H9 (cell line): ENCODE measurements at regions not wholly inside any gene's neighbourhood (a gene's known extent, or its start where the extent isn't known, plus 50 kb on each side); places are given as distances from the start of the nearest gene placed in this dataset.

Experiments used
- DNase-seq: peaks from one replicate; pipeline ENCODE4 v3.0.0-alpha.2; 2017
- H2AFZ ChIP-seq: one replicate; pipeline ENCODE4 v1.6.1; 2013; ENCODE audit warnings: mild to moderate bottlenecking, low read length, control low read depth, moderate library complexity
- H2AK5ac ChIP-seq: 2 replicates; pipeline ENCODE4 v1.6.1; 2013; ENCODE audit warnings: low read length, control low read depth, mixed read lengths; ENCODE audit not compliant: insufficient read length
- H2BK120ac ChIP-seq: one replicate; pipeline ENCODE4 v1.6.1; 2013; ENCODE audit warnings: low read depth, mild to moderate bottlenecking, low read length, control low read depth, inconsistent platforms; ENCODE audit not compliant: poor library complexity, severe bottlenecking
- H2BK12ac ChIP-seq: 2 replicates; pipeline ENCODE4 v1.6.1; 2013; ENCODE audit warnings: low read length, control low read depth, mixed read lengths, low read depth; ENCODE audit not compliant: insufficient read length
- H2BK15ac ChIP-seq: 2 replicates; pipeline ENCODE4 v1.6.1; 2013; ENCODE audit warnings: low read depth, low read length, control low read depth
- H2BK20ac ChIP-seq: one replicate; pipeline ENCODE4 v1.6.1; 2013; ENCODE audit warnings: low read depth, mild to moderate bottlenecking, low read length, control low read depth, inconsistent platforms; ENCODE audit not compliant: poor library complexity, severe bottlenecking
- H2BK5ac ChIP-seq: 2 replicates; pipeline ENCODE4 v1.6.1; 2013; ENCODE audit warnings: low read length, control low read depth, mixed read lengths; ENCODE audit not compliant: insufficient read length
- H3K14ac ChIP-seq: 2 replicates; pipeline ENCODE4 v1.6.1; 2013; ENCODE audit warnings: low read length, control low read depth; ENCODE audit not compliant: insufficient read depth
- H3K18ac ChIP-seq: 2 replicates; pipeline ENCODE4 v1.6.1; 2013; ENCODE audit warnings: low read depth, mild to moderate bottlenecking, mixed read lengths, low read length, control low read depth; ENCODE audit not compliant: insufficient read length
- H3K23ac ChIP-seq: 2 replicates; pipeline ENCODE4 v1.6.1; 2013; ENCODE audit warnings: low read length, control low read depth, mixed read lengths, low read depth; ENCODE audit not compliant: insufficient read length
- H3K23me2 ChIP-seq: 2 replicates; pipeline ENCODE4 v1.6.1; 2013; ENCODE audit warnings: low read depth, mild to moderate bottlenecking, mixed read lengths, low read length, control low read depth; ENCODE audit not compliant: insufficient read length, poor library complexity, severe bottlenecking
- H3K27ac ChIP-seq: 2 replicates; pipeline ENCODE4 v1.5.1; 2013; ENCODE audit warnings: low read length, control low read depth, mixed read lengths, low read depth; ENCODE audit not compliant: insufficient read length
- H3K27me3 ChIP-seq: 2 replicates; pipeline ENCODE4 v1.6.1; 2013; ENCODE audit warnings: low read length, control low read depth, inconsistent platforms; ENCODE audit not compliant: insufficient read depth
- H3K4ac ChIP-seq: 2 replicates; pipeline ENCODE4 v1.6.1; 2013; ENCODE audit warnings: low read depth, mild to moderate bottlenecking, control low read depth, inconsistent platforms, low read length, moderate library complexity
- H3K4me1 ChIP-seq: 2 replicates; pipeline ENCODE4 v1.6.1; 2013; ENCODE audit warnings: low read length, control low read depth, inconsistent platforms; ENCODE audit not compliant: insufficient read depth
- H3K4me2 ChIP-seq: 2 replicates; pipeline ENCODE4 v1.6.1; 2013; ENCODE audit warnings: low read length, control low read depth, mixed read lengths; ENCODE audit not compliant: insufficient read length, insufficient read depth
- H3K56ac ChIP-seq: 2 replicates; pipeline ENCODE4 v1.6.1; 2013; ENCODE audit warnings: low read depth, mild to moderate bottlenecking, mixed read lengths, low read length, control low read depth; ENCODE audit not compliant: insufficient read length
- H3K79me1 ChIP-seq: 2 replicates; pipeline ENCODE4 v1.6.1; 2013; ENCODE audit warnings: low read depth, mild to moderate bottlenecking, moderate library complexity, low read length, control low read depth, inconsistent platforms; ENCODE audit not compliant: insufficient read depth, poor library complexity, severe bottlenecking
- H3K79me2 ChIP-seq: 2 replicates; pipeline ENCODE4 v1.6.1; 2013; ENCODE audit warnings: low read length, control low read depth, inconsistent platforms; ENCODE audit not compliant: insufficient read depth
- H3K9ac ChIP-seq: 2 replicates; pipeline ENCODE4 v1.6.1; 2013; ENCODE audit warnings: low read length, control low read depth, mixed read lengths; ENCODE audit not compliant: insufficient read length; ENCODE audit errors: extremely low read depth
- H3K9me3 ChIP-seq: one replicate; pipeline ENCODE4 v1.6.1; 2013; ENCODE audit warnings: low read depth, low read length, inconsistent platforms; ENCODE audit not compliant: control insufficient read depth
- H3T11ph ChIP-seq: one replicate; pipeline ENCODE4 v1.6.1; 2013; ENCODE audit warnings: mild to moderate bottlenecking, low read length, control low read depth, inconsistent platforms
- H4K20me1 ChIP-seq: one replicate; pipeline ENCODE4 v1.6.1; 2013; ENCODE audit not compliant: control insufficient read depth, insufficient read length, insufficient read depth
- H4K5ac ChIP-seq: 2 replicates; pipeline ENCODE4 v1.6.1; 2013; ENCODE audit warnings: low read depth, mild to moderate bottlenecking, mixed read lengths, low read length, control low read depth; ENCODE audit not compliant: insufficient read length
- H4K8ac ChIP-seq: replicated peaks from 2 replicates; pipeline ENCODE4 v1.6.1; 2013; ENCODE audit warnings: low read length, control low read depth, mixed read lengths, low read depth; ENCODE audit not compliant: insufficient read length
- H4K91ac ChIP-seq: 2 replicates; pipeline ENCODE4 v1.6.1; 2013; ENCODE audit warnings: low read depth, mild to moderate bottlenecking, moderate library complexity, mixed read lengths, low read length, control low read depth; ENCODE audit not compliant: insufficient read length
- H3K27ac Mint-ChIP-seq, 3 experiments: 2 replicates in 2 of 3; 3 replicates in 1 of 3; pipeline ENCODE4 v1.8.0; 2020 to 2021; ENCODE audit warnings: mixed read lengths in 3 of 3, mild to moderate bottlenecking in 1 of 3, moderate library complexity in 1 of 3
- H3K27me3 Mint-ChIP-seq: 2 replicates; pipeline ENCODE4 v1.8.0; 2021; ENCODE audit warnings: low read depth, mild to moderate bottlenecking, moderate library complexity, mixed read lengths
- H3K36me3 Mint-ChIP-seq, 3 experiments: 2 replicates in 2 of 3; 3 replicates in 1 of 3; pipeline ENCODE4 v1.8.0; 2020 to 2021; ENCODE audit warnings: low read depth in 3 of 3, mixed read lengths in 3 of 3; ENCODE audit not compliant: insufficient read depth in 1 of 3
- H3K4me1 Mint-ChIP-seq, 2 experiments: 2 replicates each; pipeline ENCODE4 v1.8.0; 2020; ENCODE audit warnings: mixed read lengths in 2 of 2
- H3K4me3 Mint-ChIP-seq, 2 experiments: 2 replicates in 1 of 2; 3 replicates in 1 of 2; pipeline ENCODE4 v1.8.0; 2020 to 2021; ENCODE audit warnings: mild to moderate bottlenecking in 2 of 2, mixed read lengths in 2 of 2, moderate library complexity in 1 of 2
- H3K9me3 Mint-ChIP-seq, 2 experiments: 2 replicates in 1 of 2; 3 replicates in 1 of 2; pipeline ENCODE4 v1.8.0; 2020; ENCODE audit warnings: mild to moderate bottlenecking in 2 of 2, mixed read lengths in 2 of 2, moderate library complexity in 1 of 2
- WGBS: extraction: QIAGEN DNeasy Blood & Tissue Kit; methylation state at CpG from one replicate; pipeline ENCODE4 v1.1.7; 2013; ENCODE audit warnings: missing lambda C conversion rate, low lambda C conversion rate, mixed read lengths; ENCODE audit not compliant: insufficient read length; ENCODE audit errors: extremely low coverage; 5-methylcytosine and 5-hydroxymethylcytosine counted together
- TF ChIP-seq, protein P1 (sequence below): fragments of 200-600 bp; sonication (generic); conservative IDR thresholded peaks from 3 replicates; pipeline ENCODE4 v1.8.0; 2021; ENCODE audit warnings: antibody characterized with exemption, mild to moderate bottlenecking

DNA sequence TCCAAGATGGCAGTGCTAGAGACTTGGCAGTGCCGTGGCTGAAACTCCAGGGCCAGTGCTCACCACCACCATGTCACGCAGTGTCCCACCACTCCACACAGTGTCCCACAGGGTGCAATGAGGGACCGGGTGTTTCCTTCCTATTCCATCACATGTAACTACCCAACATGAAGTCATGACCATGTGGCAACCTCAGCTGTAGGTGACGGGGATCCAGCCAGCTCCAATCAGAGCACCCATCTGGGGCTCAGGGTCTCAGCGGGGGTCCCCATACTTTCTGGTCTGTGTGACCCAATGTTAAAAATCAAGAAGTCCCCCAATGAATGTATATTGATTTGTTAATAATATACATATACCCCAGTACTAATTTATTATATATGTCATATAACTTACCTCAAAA is 52.1 kb downstream of the PTGR3 start:
- H3K14ac ChIP-seq = no peak overlapping the region
- H4K5ac ChIP-seq = no peak overlapping the region

More for the DNA sequence above, 52.1 kb downstream of the PTGR3 start:
- no CpG with 5 or more reads among the region's 5 CpGs for WGBS
- H3K18ac ChIP-seq = no peak overlapping the region
- no peaks in the 10 kb centered on the region; the same call in none of the 2 replicates for H3K27me3 Mint-ChIP-seq
- no peak overlapping the region for H3K9ac ChIP-seq
- H3K23ac ChIP-seq = no peak overlapping the region
- peaks cover 11 to 13% of the 10 kb centered on the region in 2 experiments for H3K4me1 Mint-ChIP-seq
- H3K23me2 ChIP-seq = no peaks in the 10 kb centered on the region
- peaks cover 2 to 16% (median 6%) of the 10 kb centered on the region in 3 experiments; a peak in 5 of 7 replicates for H3K36me3 Mint-ChIP-seq
- no peak overlapping the region for H2AK5ac ChIP-seq
- DNase-seq = no peak
- H2BK20ac ChIP-seq = no peak overlapping the region
- no peak overlapping the region for H3T11ph ChIP-seq
- no peak overlapping the region for H3K4me2 ChIP-seq
- H4K8ac ChIP-seq = no peak overlapping the region
- H3K27ac ChIP-seq = no peak overlapping the region
- H3K4me1 ChIP-seq = no peaks in the 10 kb centered on the region
- no peaks in the 10 kb centered on the region for H3K27me3 ChIP-seq
- TF ChIP-seq, protein P1, sequence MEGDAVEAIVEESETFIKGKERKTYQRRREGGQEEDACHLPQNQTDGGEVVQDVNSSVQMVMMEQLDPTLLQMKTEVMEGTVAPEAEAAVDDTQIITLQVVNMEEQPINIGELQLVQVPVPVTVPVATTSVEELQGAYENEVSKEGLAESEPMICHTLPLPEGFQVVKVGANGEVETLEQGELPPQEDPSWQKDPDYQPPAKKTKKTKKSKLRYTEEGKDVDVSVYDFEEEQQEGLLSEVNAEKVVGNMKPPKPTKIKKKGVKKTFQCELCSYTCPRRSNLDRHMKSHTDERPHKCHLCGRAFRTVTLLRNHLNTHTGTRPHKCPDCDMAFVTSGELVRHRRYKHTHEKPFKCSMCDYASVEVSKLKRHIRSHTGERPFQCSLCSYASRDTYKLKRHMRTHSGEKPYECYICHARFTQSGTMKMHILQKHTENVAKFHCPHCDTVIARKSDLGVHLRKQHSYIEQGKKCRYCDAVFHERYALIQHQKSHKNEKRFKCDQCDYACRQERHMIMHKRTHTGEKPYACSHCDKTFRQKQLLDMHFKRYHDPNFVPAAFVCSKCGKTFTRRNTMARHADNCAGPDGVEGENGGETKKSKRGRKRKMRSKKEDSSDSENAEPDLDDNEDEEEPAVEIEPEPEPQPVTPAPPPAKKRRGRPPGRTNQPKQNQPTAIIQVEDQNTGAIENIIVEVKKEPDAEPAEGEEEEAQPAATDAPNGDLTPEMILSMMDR = no peak
- H2BK15ac ChIP-seq = no peak overlapping the region
- H2AFZ ChIP-seq = no peak overlapping the region
- no peak overlapping the region for H2BK5ac ChIP-seq
- H3K9me3 Mint-ChIP-seq = peaks cover 18 to 23% of the 10 kb centered on the region in 2 experiments
- H2BK12ac ChIP-seq = no peak overlapping the region
- no peaks in the 10 kb centered on the region for H3K79me1 ChIP-seq
- H3K9me3 ChIP-seq = no peaks in the 10 kb centered on the region
- no peak overlapping the region for H3K4ac ChIP-seq
- no peak overlapping the region for H4K91ac ChIP-seq
- H4K20me1 ChIP-seq = no peaks in the 10 kb centered on the region
- no peak overlapping the region for H3K27ac Mint-ChIP-seq
- H3K79me2 ChIP-seq = no peaks in the 10 kb centered on the region
- H3K4me3 Mint-ChIP-seq = no peak overlapping the region
- no peak overlapping the region for H2BK120ac ChIP-seq
- no peak overlapping the region for H3K56ac ChIP-seq
